CD4-positive, alpha-beta T cell treated with Interleukin-6 at 100 ng/mL for 8 hours (primary cell): ENCODE measurements at regions not wholly inside any gene's neighbourhood (a gene's known extent, or its start where the extent isn't known, plus 50 kb on each side); places are given as distances from the start of the nearest gene placed in this dataset.
"Not testable (repeated sequence)": the region's sequence is repeated elsewhere in the genome, so short reads cannot be mapped to it uniquely, and the experiment has no call there.

Experiments used
- DNase-seq: peaks from one replicate; pipeline ENCODE4 v3.0.0-alpha.2; 2020; ENCODE audit warnings: mixed read lengths, low spot score

DNA sequence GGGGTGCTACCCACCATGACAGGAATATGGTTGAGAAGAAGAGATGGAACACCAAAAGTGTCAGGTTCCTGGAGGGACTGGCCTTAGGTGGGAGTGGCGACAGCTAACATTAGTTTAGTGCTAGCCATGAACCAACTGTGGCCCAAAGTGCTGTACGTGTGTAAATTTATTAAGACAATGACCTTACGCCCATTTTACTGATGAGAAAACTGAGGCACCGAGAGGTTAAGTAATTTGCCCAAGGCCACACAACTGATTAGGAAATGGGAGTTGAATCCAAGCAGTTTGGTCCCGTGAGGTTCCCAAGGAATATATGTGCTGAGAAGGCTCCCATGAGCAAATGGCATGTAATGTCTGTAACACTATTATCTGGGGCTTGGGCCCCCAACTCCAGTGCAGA, 109.5 kb upstream of the SLC1A4 start:
- DNase-seq, result no peak

GRCh38 chr2:64880193-64880951, 108.8 kb upstream of the SLC1A4 start:
- DNase-seq, result no peak

DNA sequence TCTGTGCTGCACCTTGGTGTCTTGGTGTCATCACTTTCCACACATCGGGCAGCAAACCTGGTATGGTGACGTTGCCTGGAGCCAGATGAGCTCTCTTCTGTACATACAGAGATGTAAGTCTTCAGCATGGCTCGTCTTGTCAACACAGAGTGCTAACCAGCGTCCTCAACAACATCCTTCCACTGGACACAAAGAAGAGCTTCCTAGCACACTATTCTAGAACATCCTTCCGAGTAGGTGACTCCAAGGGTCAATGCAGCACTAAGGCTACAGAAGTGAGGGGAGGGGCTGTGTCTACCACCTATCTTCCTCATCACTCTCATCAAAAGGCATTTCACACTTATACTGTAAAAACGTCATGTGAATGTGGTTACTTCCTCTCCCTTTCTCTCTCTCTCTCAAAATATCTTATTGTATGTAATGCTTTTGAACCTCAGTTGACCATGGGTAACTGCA, 108.1 kb upstream of the SLC1A4 start:
- no peak for DNase-seq

DNA sequence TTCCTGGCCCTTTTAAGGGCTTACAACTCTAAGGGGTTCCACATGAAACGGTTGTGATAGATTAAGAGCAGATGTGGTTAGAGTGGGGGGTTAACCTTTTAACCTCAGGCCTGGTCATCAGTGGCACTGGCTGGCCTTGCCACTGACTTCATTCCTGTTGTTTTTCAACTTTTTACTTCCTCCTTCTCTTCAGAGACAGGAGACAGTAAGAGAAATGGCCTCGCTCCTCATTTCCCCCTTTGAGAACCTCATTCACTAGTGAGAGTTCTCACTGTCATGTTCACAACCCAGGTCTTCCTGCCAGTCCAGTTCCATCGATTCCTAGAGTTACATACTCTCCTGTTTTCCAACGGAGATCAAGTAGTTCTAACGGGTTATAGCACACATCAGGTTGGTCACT, 101.6 kb upstream of the SLC1A4 start:
- DNase-seq, result no peak

DNA sequence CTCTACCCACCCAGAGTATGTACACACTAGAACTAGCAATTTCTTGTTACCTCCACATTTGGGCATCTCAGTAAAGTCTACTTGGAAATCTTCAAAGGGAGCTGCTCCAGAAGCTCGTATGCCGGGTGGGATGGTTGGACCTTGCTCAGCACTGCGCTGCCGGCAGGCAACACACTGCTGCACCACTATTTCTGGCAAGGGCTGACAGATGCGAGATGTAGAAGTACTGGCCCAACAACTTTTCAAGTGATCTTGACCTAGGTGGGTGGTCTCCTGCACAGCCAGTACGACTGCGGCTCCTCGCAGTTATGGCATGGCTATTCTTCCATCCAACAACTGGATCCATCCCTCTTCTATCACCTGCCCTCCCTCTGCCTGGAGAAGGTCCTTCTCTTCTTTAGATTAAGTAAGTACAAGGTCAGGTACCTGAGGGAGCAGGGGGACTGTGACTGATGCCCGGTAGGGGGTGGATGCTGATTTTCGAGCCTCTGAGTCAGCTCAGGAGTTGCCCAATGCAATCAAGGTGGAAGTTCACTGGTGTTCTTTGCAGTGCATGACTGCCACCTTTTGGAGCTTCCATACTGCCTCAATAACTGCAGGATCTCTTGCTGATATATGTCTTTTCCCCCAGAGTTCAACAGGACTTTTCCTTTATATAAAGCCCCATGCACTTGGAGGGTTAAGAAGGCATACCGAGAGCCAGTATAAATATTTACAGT, 100.4 kb upstream of the SLC1A4 start:
- DNase-seq, result no peak

DNA sequence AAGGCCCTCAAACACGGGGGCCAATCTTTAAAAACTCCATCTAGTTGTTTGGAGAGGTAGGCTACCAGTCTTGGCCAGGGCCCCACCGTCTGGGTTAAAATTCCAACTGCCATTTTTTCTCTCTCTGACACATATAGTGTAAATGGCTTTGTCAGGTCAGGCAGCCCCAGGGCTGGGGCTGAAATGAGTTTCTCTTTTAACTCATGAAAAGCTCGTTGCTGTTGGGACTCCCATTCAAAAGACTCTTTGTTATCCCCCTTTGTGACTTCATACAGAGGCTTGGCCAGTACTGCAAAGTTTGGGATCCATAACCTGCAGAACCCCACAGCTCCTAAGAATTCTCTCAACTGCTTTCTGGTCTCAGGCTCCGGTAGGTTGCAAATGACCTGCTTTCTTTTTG, 99.4 kb upstream of the SLC1A4 start:
- no peak for DNase-seq

GRCh38 chr2:64896572-64896971, 92.6 kb upstream of the SLC1A4 start:
- DNase-seq, result not testable (repeated sequence)

DNA sequence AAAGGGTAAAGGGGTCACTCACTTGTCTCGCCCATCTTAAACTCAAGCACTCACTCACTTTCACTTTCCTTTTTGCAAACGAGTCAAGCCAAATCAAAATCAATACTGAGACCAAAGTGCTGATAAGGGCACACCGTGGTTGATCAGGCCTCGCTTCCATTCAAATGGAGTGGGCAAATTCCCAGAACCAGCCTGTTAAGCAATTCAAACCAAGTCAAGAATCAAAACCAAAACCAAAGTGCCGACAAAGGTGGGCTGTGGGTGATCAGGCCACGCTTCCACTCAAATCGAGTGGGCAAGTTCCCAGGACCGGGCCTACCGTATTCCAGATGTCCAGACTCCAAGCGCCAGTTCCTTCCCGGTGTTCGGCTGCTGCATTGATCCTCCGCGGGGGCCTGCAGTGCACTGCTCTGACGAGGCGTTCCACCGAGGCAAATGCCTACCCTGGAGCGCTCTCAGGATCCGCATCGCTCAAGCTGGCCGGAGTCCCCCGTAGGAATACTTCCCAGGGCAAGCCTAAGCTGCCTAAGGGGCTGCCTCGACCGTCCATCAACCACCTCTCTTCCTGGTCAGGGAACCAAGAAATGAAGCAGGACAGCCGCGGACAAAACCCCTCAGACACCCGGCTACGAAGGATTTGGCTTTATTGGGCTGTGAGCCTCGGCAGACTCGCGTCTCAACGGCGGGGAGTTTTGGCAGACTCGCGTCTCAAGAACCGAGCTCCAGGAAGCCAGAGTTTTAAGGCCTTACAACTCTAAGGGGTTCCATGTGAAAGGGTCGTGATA, 89.9 kb upstream of the SLC1A4 start:
- DNase-seq, result no peak

- DNase-seq, result not testable (repeated sequence)
These were observed 89.3 kb upstream of the SLC1A4 start for GRCh38 chr2:64899876-64900275.

- DNase-seq, result no peak
These were observed 84.5 kb upstream of the SLC1A4 start for GRCh38 chr2:64904413-64905329.

- DNase-seq, result no peak
These were observed 83.7 kb upstream of the SLC1A4 start for GRCh38 chr2:64905338-64906024.

- no peak for DNase-seq
These were observed 82.2 kb upstream of the SLC1A4 start for GRCh38 chr2:64906853-64907536.

GRCh38 chr2:64908406-64908805, 80.8 kb upstream of the SLC1A4 start:
- no peak for DNase-seq

DNA sequence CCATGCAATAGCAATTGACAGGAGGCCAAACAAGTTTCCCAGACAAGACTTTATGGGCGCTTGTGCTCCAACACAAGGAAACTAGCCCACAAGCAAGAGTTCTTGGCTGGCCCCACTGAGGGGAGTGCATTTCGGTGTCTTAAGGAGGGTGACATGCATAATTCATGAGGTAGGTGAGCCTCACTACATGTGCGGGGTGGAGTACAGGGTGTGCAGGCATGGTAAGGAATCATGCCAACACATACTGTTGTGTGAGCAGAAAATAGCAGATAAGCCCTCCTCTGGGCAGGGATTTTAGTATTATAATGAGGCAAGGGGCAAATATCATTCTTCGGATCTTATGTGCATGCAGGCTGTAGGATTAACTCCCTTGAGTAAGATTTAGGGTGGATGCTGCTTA, 78.7 kb upstream of the SLC1A4 start:
- DNase-seq, result no peak

DNA sequence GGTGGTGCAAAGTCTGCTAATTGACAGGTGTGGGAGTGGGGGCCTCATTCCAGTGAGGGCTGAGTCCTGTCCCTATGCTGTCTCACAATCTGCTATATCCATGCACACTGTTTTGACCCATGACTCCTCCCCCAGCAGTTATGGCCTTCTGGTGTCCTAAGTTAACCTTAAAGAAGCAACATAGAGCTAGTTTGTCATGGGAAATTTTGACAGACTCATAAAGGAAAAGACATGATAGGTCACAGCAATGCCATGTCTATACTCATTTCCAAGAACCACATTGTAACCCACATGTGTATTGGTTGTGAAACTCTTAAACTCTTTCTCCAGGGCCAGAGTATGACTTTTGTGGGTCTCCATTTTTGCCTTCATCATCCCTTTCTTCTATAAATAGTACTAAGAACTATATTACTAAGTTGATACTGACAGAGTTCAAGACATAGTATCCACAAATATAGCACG, 78.2 kb upstream of the SLC1A4 start:
- DNase-seq, result no peak

GRCh38 chr2:64913357-64913869, 75.8 kb upstream of the SLC1A4 start:
- peak; percentile 15 for DNase-seq

DNA sequence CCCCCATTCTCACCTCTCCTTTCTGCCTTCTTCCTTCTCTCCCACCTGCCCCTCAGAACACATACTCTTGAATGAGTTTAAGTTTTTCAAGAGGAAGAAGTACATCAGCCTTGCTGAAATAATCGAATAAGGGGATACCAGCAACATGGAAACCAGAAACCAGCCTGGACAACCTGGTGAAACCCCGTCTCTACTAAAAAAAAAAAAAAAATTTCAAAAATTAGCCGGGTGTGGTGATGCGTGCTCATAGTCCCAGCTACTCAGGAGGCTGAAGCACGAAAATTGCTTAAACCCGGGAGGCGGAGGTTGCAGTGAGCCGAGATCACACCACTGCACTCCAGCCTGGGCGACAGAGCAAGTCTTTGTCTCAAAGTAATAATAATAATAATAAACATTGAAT, 75.0 kb upstream of the SLC1A4 start:
- DNase-seq, result no peak

DNA sequence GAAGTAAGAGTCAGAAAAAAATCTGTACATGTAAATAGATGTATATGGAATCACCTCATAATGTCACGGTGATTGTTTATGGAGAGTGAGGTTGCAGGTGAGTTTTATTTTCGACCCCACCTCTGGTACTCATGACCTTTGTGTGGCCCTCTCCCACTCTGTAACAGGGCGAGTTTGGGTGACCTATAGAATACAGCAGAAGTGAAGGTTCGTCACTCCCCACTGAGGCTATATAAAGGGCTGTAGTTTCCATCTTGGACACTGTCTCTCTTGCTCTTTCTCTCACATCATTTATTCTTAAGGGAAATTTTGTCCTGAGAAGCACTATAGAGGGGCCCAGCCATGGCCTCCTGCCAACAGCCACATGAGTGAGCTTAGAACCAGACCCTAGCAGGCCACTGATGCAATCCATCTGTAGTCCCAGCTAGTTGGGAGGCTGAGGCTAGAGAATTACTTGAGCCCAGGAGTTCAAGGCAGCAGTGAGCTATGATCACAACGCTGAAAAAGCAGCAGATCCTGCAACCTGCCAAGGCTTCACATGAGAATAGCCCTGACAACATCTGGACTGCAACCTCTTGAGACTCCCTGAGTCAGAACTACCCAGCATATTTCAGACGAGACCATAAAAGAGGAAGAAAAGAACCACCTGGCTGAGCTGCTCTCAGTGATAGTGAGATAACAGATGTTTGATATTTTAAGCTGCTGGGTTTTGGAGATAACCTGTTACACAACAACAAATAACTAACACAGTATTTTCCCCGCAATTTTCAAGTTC, 74.3 kb upstream of the SLC1A4 start:
- no peak for DNase-seq

DNA sequence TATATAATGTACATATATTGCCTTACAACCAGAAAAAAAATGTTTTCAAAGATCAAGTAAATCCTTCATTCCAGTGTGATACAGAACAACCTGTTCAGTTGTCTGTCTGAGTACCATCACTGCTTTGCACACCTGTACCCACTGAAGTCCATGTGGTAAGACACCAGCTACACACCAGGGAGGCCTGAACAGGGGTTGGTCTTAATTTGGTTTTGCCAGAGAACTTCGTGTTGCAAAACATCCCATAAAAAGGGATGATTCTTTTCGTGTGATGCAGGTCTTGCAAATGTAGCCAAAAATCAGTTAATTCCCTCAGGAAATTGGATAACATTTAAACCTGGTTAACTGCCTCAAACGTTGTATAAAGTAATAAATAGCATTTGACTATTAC, 73.7 kb upstream of the SLC1A4 start:
- no peak for DNase-seq
